ENCODE measurements at regions not wholly inside any gene's neighbourhood (a gene's known extent, or its start where the extent isn't known, plus 50 kb on each side); places are given as distances from the start of the nearest gene placed in this dataset.

DNA sequence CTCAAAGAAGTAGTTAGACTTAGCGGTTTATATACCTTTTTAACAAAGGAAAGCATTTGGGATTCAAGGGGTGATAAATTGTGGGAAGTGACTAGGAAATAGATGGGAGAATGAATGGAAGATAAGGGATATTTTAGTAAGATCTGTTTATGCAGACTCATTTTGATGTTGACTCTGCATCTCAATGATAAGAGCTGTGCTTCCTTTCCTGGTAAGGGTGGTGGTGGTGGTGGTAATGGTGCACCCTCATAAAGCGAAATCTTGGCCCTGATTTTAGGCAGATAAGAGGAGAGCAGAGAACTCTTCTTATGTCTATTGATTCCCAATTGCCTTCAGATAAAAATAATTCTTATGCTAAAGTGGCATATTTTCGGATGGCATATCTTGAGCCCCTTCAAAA, 197.1 kb downstream of the SPRY1 start:
- TF ChIP-seq POLR2A (IDR thresholded peaks at IDR 0.05; ENCODE audit: low read length) (no peak), GATA1 (IDR thresholded peaks at IDR 0.05; ENCODE audit: low read depth, low read length) (no peak)

All from erythroblast (primary cell).